GM19351 (cell line): ENCODE measurements at regions not wholly inside any gene's neighbourhood (a gene's known extent, or its start where the extent isn't known, plus 50 kb on each side); places are given as distances from the start of the nearest gene placed in this dataset.

ENCODE experiments used
- ATAC-seq: cut with Tn5 transposase; IDR thresholded peaks from one replicate; pipeline ENCODE4 v1.9.1; 2021; ENCODE audit warnings: mild to moderate bottlenecking, moderate library complexity; ENCODE audit not compliant: unreplicated experiment

- ATAC-seq = no peak
Measured at GRCh38 chr5:3883040-3883439, 287.4 kb downstream of the IRX1 start.

GRCh38 chr5:3886524-3887451, 291.2 kb downstream of the IRX1 start:
- ATAC-seq = no peak

DNA sequence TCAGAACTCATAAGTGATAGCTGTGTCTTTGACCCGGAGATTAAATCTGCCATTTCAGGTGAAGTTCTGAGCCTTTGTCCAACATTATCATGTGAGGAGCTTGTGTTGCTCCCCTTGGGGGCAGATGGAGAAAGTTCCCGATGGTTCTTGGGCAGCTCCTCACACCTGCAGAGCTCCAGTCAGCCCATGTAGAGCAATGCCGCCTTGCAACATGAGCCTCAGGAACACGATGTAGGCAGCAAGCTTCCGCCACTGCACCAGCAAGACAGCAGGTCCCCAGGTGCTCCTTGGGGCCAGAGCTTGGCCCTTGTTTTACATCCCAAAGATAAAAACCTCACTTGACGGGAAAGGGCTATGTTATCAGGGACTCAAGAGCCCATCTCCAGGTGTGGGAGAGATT, 292.7 kb downstream of the IRX1 start:
- ATAC-seq = no peak

- ATAC-seq = no peak
Measured at GRCh38 chr5:3889412-3890142, 293.9 kb downstream of the IRX1 start.

DNA sequence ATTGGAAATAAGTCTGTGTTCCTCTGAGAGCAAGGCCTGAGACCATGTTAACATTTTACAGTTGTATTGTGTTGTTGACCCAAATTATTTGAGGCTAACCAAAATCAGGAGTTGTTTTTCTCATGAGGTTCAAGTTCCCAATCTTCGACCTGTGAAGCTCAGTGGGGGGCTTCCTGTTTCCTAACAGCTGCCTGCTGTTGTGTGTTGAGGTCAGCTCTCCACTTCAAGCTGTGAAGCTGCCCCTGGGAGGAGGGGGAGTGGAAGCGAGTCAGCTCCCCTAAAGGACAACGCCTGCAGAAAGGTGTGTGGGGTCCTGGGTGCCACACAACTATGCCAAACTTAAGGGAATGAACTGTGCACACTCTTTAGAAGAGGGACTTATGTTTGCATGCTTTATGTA, 295.5 kb downstream of the IRX1 start:
- no peak for ATAC-seq

DNA sequence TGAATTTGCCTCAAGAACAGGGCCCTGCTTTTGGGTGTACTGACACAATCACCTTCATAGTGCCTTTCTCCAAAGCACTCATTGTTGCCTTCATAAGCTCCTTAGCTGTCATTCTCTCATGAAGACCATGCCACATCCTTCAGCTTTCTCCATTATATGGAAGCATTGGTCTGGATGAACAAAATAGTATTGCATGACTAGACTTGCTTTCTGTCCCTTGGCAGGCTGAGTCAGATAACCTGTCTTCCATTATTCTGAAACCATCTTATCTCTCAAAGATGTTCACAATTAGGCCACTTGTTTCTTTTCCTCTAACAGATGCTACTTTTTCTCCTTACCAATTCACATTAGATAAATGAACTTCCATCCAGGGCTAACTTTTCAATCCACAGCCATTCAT, 297.9 kb downstream of the IRX1 start:
- no peak for ATAC-seq

DNA sequence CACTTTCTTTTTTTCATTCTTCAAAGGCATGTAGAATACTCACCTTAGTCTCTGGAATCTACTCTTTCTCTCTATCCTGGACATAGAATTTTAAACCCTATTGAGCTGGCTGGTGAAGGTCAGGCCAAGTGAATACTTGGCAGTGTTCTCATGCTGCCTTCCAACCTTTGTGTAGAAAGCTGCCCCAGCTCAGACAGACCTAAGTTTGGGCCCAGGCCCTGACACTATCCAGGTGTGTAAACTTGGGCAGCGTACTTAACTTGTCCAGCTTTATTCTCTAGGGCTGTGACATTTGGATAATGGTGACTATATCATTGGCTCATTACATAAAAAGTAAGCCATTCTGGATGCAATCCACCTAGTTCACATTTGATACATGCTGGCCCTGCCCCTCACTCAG, 298.3 kb downstream of the IRX1 start:
- ATAC-seq = no peak

GRCh38 chr5:3896098-3896497, 300.5 kb downstream of the IRX1 start:
- ATAC-seq = no peak

- no peak for ATAC-seq
Measured at GRCh38 chr5:3899093-3899492, 303.5 kb downstream of the IRX1 start.

DNA sequence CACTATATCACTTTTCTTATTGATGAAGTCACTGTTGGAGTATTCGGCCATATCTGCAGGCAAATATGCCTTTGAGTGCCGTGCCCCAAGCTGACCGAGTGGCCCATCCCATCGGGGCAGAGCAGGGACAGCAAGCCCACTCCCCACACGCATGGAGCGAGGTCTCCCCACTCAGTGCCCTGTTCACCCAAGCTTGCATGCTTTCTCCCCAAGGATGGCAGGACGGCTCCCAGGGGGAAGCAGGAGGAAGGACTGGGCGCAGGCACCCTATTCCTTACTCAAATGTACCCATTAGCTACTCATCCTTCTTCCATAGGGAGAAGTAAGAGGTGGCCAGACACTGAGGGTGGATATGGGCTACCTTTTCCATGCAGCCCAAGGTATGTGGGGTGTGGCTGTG, 309.0 kb downstream of the IRX1 start:
- ATAC-seq = no peak

- no peak for ATAC-seq
Measured at GRCh38 chr5:3905031-3905430, 309.4 kb downstream of the IRX1 start.

GRCh38 chr5:3905521-3905920, 309.9 kb downstream of the IRX1 start:
- ATAC-seq = no peak

- ATAC-seq = no peak
Measured at GRCh38 chr5:3911111-3911510, 315.5 kb downstream of the IRX1 start.

GRCh38 chr5:3911773-3912172, 316.1 kb downstream of the IRX1 start:
- no peak for ATAC-seq

DNA sequence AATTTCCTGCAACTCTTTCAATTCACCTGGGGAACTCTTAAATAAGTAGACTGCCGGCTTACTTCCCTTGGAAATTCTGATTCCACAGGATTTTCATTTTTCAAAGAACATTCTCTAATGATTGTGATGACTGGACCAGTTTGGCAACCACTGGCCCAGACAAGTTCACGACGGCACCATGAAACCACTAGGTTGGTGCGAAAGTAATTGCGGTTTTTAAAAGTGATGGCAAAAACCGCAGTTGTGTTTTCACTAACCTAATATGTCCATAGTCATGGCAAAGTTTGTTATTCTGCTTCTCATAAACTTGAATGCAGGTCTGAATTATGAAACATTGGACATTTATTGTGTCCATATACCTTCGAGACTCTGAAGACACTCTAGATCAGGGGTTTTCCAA, 317.2 kb downstream of the IRX1 start:
- ATAC-seq = no peak

GRCh38 chr5:3913279-3913678, 317.6 kb downstream of the IRX1 start:
- no peak for ATAC-seq

DNA sequence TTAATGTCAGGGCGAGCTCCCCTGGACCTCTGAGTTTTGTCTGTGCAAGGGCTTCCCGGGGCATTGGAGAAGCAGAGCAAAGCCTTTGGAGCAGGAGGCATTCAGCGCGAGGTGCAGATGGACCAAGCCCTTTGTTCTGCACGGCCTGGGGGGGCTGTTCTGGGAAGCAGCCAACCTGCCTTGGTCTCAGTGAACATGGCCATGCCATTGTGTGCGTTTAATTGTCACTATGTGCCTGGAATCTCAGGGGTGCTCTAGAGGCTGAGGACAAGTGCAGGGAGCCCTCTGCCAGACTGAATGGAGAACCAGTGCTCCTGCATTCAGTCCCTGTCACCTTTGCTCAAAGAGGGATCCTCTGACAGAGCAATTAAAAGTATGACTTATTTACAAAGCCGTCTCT, 329.4 kb downstream of the IRX1 start:
- no peak for ATAC-seq

- ATAC-seq = no peak
Measured at GRCh38 chr5:3925935-3926334, 330.3 kb downstream of the IRX1 start.

DNA sequence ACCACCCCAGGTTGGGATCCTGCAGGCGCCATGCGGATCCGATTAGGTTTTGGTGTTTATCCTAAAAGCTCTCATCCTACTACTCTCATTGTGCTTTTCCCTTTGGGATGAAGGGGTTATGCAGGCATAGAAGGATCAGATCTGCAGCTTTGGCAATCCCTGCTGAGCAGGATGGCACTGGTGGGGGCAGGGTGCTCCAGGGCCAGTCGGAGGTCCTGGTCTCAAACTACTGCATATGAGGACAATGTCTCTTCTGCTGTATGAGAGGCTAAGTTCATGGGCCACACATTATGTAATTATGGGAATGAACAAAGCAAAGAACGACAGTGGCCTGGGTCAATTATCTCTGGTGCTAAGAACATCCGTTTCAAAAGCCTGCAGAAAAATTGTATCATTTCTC, 334.2 kb downstream of the IRX1 start:
- no peak for ATAC-seq

DNA sequence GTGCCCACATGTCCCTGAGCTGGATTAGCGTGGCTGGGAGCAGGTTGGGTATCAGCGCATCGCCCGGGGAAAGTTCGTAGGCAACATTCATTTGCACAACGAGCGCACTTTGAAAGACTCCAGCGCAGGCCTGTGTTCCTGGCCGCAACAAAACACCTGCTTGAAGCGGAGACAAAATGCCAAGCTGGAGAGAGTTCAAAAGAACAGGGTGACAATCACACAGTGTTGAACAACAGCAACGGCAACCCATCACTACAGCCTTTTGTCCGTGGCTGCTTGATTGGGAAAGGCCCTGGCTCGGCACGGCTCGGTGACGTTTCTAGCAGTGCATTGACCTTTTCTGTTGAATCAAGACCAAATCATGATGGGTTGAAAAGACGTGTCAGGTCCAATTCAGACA, 336.3 kb downstream of the IRX1 start:
- ATAC-seq = no peak

GRCh38 chr5:3933536-3933935, 337.9 kb downstream of the IRX1 start:
- ATAC-seq = no peak

GRCh38 chr5:3933966-3934365, 338.3 kb downstream of the IRX1 start:
- no peak for ATAC-seq
